CD8-positive, alpha-beta memory T cell (primary cell): ENCODE measurements at regions not wholly inside any gene's neighbourhood (a gene's known extent, or its start where the extent isn't known, plus 50 kb on each side); places are given as distances from the start of the nearest gene placed in this dataset.

Experiments
- CTCF ChIA-PET: fragments of 350-600 bp; sonication (Branson Sonifier 250); formaldehyde crosslinking; loops from one replicate; lab custom pipeline; 2021; ENCODE audit warnings: antibody characterized with exemption; lab: Charles Lee
- POLR2A ChIA-PET: fragments of 350-600 bp; sonication (Branson Sonifier 250); formaldehyde crosslinking; loops from one replicate; lab custom pipeline; 2021; ENCODE audit warnings: antibody characterized with exemption; lab: Charles Lee
- DNase-seq, 5 donors: peaks; one replicate each; pipeline versions ENCODE4 v3.0.0 to v3.0.0-alpha.2; 2020 to 2022; ENCODE audit warnings: mixed read lengths in 1 of 5
- H3K27ac ChIP-seq: one replicate; pipeline ENCODE4 v1.7.0; 2013; ENCODE audit warnings: low read depth, mild to moderate bottlenecking, low read length, moderate library complexity
- H3K27me3 ChIP-seq: 2 replicates; pipeline ENCODE4 v1.7.0; 2013; ENCODE audit warnings: low read length, mild to moderate bottlenecking; ENCODE audit not compliant: insufficient read depth, poor library complexity, severe bottlenecking
- H3K36me3 ChIP-seq: 2 replicates; pipeline ENCODE4 v1.7.0; 2013; ENCODE audit warnings: mild to moderate bottlenecking, low read length, moderate library complexity; ENCODE audit not compliant: insufficient read depth
- H3K4me1 ChIP-seq: 2 replicates; pipeline ENCODE4 v1.7.0; 2013; ENCODE audit warnings: mild to moderate bottlenecking, low read length, moderate library complexity; ENCODE audit not compliant: insufficient read depth
- H3K4me3 ChIP-seq: 2 replicates; pipeline ENCODE4 v1.7.0; 2013; ENCODE audit warnings: mild to moderate bottlenecking, low read length
- H3K9me3 ChIP-seq: 2 replicates; pipeline ENCODE4 v1.7.0; 2013; ENCODE audit warnings: mild to moderate bottlenecking, low read length
- H3K27ac Mint-ChIP-seq, 8 donors: one replicate each; pipeline ENCODE4 v1.8.0; 2020 to 2021; ENCODE audit warnings: mixed read lengths in 8 of 8, mild to moderate bottlenecking in 6 of 8, inconsistent platforms in 3 of 8, moderate library complexity in 3 of 8
- H3K27me3 Mint-ChIP-seq, 2 donors: one replicate each; pipeline ENCODE4 v1.8.0; 2020 to 2021; ENCODE audit warnings: mixed read lengths in 2 of 2, mild to moderate bottlenecking in 1 of 2, moderate library complexity in 1 of 2
- H3K36me3 Mint-ChIP-seq, 3 donors: one replicate each; pipeline ENCODE4 v1.8.0; 2020 to 2021; ENCODE audit warnings: mixed read lengths in 3 of 3, inconsistent platforms in 1 of 3, mild to moderate bottlenecking in 1 of 3
- H3K4me1 Mint-ChIP-seq, 3 donors: one replicate each; pipeline ENCODE4 v1.8.0; 2020 to 2021; ENCODE audit warnings: mixed read lengths in 3 of 3, inconsistent platforms in 1 of 3, mild to moderate bottlenecking in 1 of 3
- H3K4me3 Mint-ChIP-seq, 7 donors: one replicate each; pipeline ENCODE4 v1.8.0; 2020 to 2021; ENCODE audit warnings: mixed read lengths in 7 of 7, mild to moderate bottlenecking in 6 of 7, moderate library complexity in 4 of 7, inconsistent platforms in 2 of 7
- H3K9me3 Mint-ChIP-seq, 5 donors: one replicate each; pipeline ENCODE4 v1.8.0; 2020 to 2022; ENCODE audit warnings: mixed read lengths in 5 of 5, mild to moderate bottlenecking in 3 of 5, moderate library complexity in 2 of 5, inconsistent platforms in 1 of 5

GRCh38 chr11:69396948-69397307 lies 84.5 kb upstream of the LINC01488 start:
- H3K27me3 ChIP-seq, result no peaks in the 10 kb centered on the region
- peaks cover 0 to 1% of the 10 kb centered on the region in 2 donors for H3K27me3 Mint-ChIP-seq
- H3K4me3 Mint-ChIP-seq, result no peak overlapping the region
- no peak overlapping the region for H3K27ac ChIP-seq
- H3K9me3 ChIP-seq, result no peaks in the 10 kb centered on the region
- CTCF ChIA-PET, result no interaction called here
- no peak for DNase-seq
- no peaks in the 10 kb centered on the region for H3K36me3 Mint-ChIP-seq
- H3K4me3 ChIP-seq, result no peak overlapping the region
- H3K9me3 Mint-ChIP-seq, result peaks cover 0 to 3% (median 0%) of the 10 kb centered on the region in 5 donors
- POLR2A ChIA-PET, result no interaction called here
- H3K27ac Mint-ChIP-seq, result no peak overlapping the region
- H3K4me1 Mint-ChIP-seq, result peaks cover 2 to 7% (median 6%) of the 10 kb centered on the region in 3 donors
- H3K36me3 ChIP-seq, result no peaks in the 10 kb centered on the region
- no peaks in the 10 kb centered on the region for H3K4me1 ChIP-seq

- Mint-ChIP-seq H3K9me3 (peaks cover 0 to 3% (median 0%) of the 10 kb centered on the region in 5 donors), H3K4me3 (no peak overlapping the region), H3K36me3 (no peaks in the 10 kb centered on the region), H3K27ac (no peak overlapping the region), H3K27me3 (peaks cover 0 to 3% of the 10 kb centered on the region in 2 donors), H3K4me1 (peaks cover 2 to 10% (median 7%) of the 10 kb centered on the region in 3 donors)
- ChIA-PET CTCF (no interaction called here), POLR2A (no interaction called here)
- Histone ChIP-seq H3K4me1 (no peaks in the 10 kb centered on the region), H3K27ac (peak overlapping the region; percentile 51), H3K4me3 (no peak overlapping the region), H3K27me3 (no peaks in the 10 kb centered on the region), H3K9me3 (no peaks in the 10 kb centered on the region), H3K36me3 (no peaks in the 10 kb centered on the region)
- peak in 1 of 5 donors; percentile 33 for DNase-seq
These were observed 83.7 kb upstream of the LINC01488 start for GRCh38 chr11:69397732-69398131.

DNA sequence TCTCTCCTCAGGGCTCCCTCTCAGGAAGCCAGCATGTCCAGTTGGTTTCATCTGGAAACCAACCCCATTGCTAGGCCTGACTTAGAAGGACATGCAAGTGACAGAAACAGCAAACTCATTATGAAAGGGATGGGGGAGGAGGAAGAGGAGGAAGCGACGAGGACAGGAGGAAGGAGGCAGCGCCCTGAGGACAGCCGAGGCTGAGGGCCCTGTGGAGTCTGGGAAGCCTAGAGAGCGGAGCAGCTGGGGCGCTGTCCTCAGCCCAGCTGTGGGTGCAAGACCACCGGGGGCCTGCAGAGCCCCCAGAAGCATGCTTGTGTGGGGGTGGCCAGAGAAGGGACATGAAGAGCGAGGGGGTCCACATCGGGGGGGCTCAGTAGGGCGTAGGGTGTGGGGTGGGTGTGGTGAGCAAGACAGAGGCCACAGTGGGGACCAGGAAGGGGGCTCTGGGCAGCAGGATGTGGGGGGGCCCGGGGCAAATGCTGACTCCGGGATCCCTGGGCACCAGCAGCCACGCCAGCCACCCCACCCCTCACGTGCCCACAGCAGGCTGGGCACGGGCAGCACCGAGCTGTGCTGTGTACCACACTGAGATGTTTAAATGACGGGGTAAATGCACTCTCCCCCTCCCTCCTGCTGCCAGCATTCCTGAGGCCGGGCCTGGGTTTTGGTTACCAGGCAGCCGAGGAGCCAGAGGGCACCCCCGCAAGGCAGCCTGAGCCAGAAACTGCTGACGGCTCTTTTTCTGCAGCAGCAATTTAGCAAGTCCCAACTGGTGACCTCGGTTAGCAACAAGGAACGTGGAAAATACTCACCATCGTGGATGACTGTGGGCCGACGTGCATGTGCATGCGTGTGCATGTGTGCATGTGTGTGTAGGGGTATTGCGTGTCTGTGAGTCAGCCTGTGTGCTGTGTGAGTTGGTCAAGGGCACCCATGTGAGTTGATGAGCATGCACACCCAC lies 82.7 kb upstream of the LINC01488 start:
- H3K4me3 Mint-ChIP-seq, result no peak overlapping the region
- H3K27ac ChIP-seq, result peak overlapping the region; percentile 51
- no peak overlapping the region for H3K27ac Mint-ChIP-seq

DNA sequence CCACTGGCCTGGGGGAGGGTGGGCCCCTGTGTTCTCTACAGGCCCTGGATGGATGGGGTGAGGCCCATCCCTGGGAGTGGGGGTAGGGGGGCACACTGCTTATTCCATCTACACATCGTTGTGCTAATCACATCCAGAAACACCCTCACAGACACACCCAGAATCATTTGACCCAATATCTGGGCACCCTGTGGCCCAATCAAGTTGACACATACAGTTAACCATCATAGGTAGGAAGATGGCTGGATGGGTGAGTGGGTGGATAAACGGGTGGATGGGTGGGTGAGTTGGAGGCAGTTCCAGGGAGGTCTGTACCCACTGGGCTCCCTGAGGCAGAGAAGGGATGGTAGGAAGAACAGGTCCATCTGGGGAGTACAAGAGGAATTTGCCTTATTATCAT lies 81.3 kb upstream of the LINC01488 start:
- no peak overlapping the region for H3K27ac Mint-ChIP-seq
- H3K4me1 Mint-ChIP-seq, result peaks cover 2 to 10% (median 7%) of the 10 kb centered on the region in 3 donors
- no peaks in the 10 kb centered on the region for H3K9me3 ChIP-seq
- no peaks in the 10 kb centered on the region for H3K36me3 Mint-ChIP-seq
- H3K27ac ChIP-seq, result no peak overlapping the region
- H3K27me3 Mint-ChIP-seq, result peaks cover 0 to 3% of the 10 kb centered on the region in 2 donors
- H3K4me3 ChIP-seq, result no peak overlapping the region
- ChIA-PET CTCF (no interaction called here), POLR2A (no interaction called here)
- DNase-seq, result no peak
- no peaks in the 10 kb centered on the region for H3K4me1 ChIP-seq
- H3K27me3 ChIP-seq, result no peaks in the 10 kb centered on the region
- no peak overlapping the region for H3K4me3 Mint-ChIP-seq
- H3K36me3 ChIP-seq, result no peaks in the 10 kb centered on the region
- peaks cover 3 to 6% (median 3%) of the 10 kb centered on the region in 5 donors for H3K9me3 Mint-ChIP-seq

More for the DNA sequence above, 82.7 kb upstream of the LINC01488 start:
- H3K9me3 ChIP-seq, result no peaks in the 10 kb centered on the region
- H3K4me1 ChIP-seq, result no peaks in the 10 kb centered on the region
- no peaks in the 10 kb centered on the region for H3K27me3 ChIP-seq
- H3K9me3 Mint-ChIP-seq, result peaks cover 3 to 6% (median 3%) of the 10 kb centered on the region in 5 donors
- H3K27me3 Mint-ChIP-seq, result peaks cover 0 to 3% of the 10 kb centered on the region in 2 donors
- H3K36me3 Mint-ChIP-seq, result no peaks in the 10 kb centered on the region
- H3K36me3 ChIP-seq, result no peaks in the 10 kb centered on the region
- H3K4me3 ChIP-seq, result no peak overlapping the region
- peak in 1 of 5 donors; percentile 27 for DNase-seq
- H3K4me1 Mint-ChIP-seq, result peaks cover 2 to 10% (median 7%) of the 10 kb centered on the region in 3 donors
- ChIA-PET POLR2A (no interaction called here), CTCF (no interaction called here)

DNA sequence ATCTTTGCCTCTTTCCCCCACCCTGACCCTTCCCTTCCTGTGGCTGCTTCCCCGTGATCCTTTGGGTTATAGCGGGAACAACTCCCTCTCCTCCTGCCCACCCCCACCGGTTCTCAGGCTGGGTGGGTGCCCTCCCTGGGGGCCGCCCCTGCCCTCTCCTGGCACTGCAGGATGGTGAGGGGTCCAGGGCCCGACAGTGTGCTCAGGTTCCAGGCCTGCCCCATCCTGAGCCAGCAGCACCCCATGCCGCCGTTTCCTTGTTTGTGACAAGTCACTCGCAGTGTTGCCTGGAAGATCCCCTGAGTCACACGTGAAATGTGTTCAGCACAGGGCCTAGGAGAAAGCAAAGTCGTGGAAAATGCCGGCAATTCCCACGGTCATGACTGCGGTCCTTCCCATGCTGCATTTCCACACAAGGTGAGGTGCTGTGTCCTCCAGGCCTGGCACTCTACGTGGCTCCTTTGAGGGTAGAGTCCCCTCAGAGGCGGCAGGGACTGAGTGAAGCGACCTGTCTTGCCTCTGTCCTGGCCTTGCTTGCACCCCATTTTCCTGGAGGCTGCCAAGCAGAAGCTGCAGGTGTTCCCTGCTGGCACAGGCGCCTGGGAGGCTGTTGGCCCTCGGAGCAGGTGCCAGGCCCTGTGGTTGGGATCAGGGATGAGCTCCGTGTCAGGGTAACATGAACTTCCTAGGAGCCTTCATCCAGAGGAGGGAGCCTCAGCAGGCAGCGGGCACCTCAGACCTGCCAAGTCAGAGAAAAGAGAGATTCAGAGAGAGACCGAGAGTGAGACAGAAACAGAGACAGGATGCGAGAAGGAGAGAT lies 80.5 kb upstream of the LINC01488 start:
- peaks cover 2 to 3% of the 10 kb centered on the region in 2 donors for H3K27me3 Mint-ChIP-seq
- H3K36me3 Mint-ChIP-seq, result no peaks in the 10 kb centered on the region
- H3K9me3 ChIP-seq, result no peaks in the 10 kb centered on the region
- H3K9me3 Mint-ChIP-seq, result peaks cover 3 to 6% (median 3%) of the 10 kb centered on the region in 5 donors
- H3K27ac ChIP-seq, result peak overlapping the region; percentile 61
- H3K27me3 ChIP-seq, result no peaks in the 10 kb centered on the region
- H3K4me1 ChIP-seq, result no peaks in the 10 kb centered on the region
- DNase-seq, result no peak
- H3K4me3 ChIP-seq, result no peak overlapping the region
- H3K27ac Mint-ChIP-seq, result no peak overlapping the region
- ChIA-PET POLR2A (no interaction called here), CTCF (no interaction called here)
- H3K36me3 ChIP-seq, result no peaks in the 10 kb centered on the region
- peaks cover 2 to 10% (median 7%) of the 10 kb centered on the region in 3 donors for H3K4me1 Mint-ChIP-seq
- H3K4me3 Mint-ChIP-seq, result no peak overlapping the region

DNA sequence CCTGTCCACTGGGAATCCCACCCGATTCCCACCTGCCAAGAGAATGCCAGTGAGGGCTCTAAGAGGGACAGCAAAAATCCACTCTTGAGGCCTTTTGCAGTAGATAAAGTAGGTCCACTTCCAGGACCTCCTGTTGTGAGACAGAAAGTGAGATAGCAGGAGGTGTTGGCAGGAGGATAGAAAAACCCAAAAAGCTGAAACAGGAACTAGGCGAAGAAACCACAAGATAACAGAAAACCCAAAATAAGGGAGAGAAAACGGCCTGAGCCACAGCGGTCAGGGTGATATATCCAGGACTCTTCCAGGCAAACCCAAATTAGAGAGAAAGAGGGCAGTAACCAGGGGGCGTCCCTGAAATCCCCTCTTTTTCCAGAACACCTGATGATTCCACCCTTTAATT lies 79.7 kb upstream of the LINC01488 start:
- Histone ChIP-seq H3K4me3 (no peak overlapping the region), H3K4me1 (no peaks in the 10 kb centered on the region), H3K27ac (peak overlapping the region; percentile 61), H3K27me3 (no peaks in the 10 kb centered on the region), H3K36me3 (no peaks in the 10 kb centered on the region), H3K9me3 (no peaks in the 10 kb centered on the region)
- H3K4me3 Mint-ChIP-seq, result no peak overlapping the region
- peaks cover 3 to 6% (median 3%) of the 10 kb centered on the region in 5 donors for H3K9me3 Mint-ChIP-seq
- CTCF ChIA-PET, result no interaction called here
- peaks cover 2 to 10% (median 7%) of the 10 kb centered on the region in 3 donors for H3K4me1 Mint-ChIP-seq
- no peaks in the 10 kb centered on the region for H3K36me3 Mint-ChIP-seq
- DNase-seq, result no peak
- POLR2A ChIA-PET, result no interaction called here
- H3K27ac Mint-ChIP-seq, result peak overlapping the region in 1 of 8 donors; percentile 72
- H3K27me3 Mint-ChIP-seq, result peaks cover 4 to 8% of the 10 kb centered on the region in 2 donors

- H3K9me3 ChIP-seq, result no peaks in the 10 kb centered on the region
- Mint-ChIP-seq H3K4me3 (no peak overlapping the region), H3K9me3 (peaks cover 3 to 6% (median 3%) of the 10 kb centered on the region in 5 donors), H3K4me1 (peaks cover 2 to 10% (median 7%) of the 10 kb centered on the region in 3 donors), H3K27me3 (peaks cover 4 to 8% of the 10 kb centered on the region in 2 donors), H3K36me3 (no peaks in the 10 kb centered on the region), H3K27ac (no peak overlapping the region)
- POLR2A ChIA-PET, result no interaction called here
- H3K36me3 ChIP-seq, result no peaks in the 10 kb centered on the region
- H3K4me1 ChIP-seq, result no peaks in the 10 kb centered on the region
- no peak overlapping the region for H3K4me3 ChIP-seq
- no peaks in the 10 kb centered on the region for H3K27me3 ChIP-seq
- peak overlapping the region; percentile 61 for H3K27ac ChIP-seq
- CTCF ChIA-PET, result no interaction called here
- no peak for DNase-seq
These were observed 79.1 kb upstream of the LINC01488 start for GRCh38 chr11:69402251-69402887.
